Muscle of leg (tissue), 3 donors: ENCODE measurements at regions not wholly inside any gene's neighbourhood (a gene's known extent, or its start where the extent isn't known, plus 50 kb on each side); places are given as distances from the start of the nearest gene placed in this dataset.

Source experiments
- DNase-seq: peaks from one replicate; pipeline ENCODE4 v3.0.0; 2013
- H3K27ac ChIP-seq: one replicate; pipeline ENCODE4 v1.5.1; 2013; ENCODE audit warnings: mild to moderate bottlenecking, low read length, control low read depth
- H3K27me3 ChIP-seq: one replicate; pipeline ENCODE4 v1.6.1; 2013; ENCODE audit warnings: low read length; ENCODE audit not compliant: control insufficient read depth, insufficient read depth
- H3K36me3 ChIP-seq: one replicate; pipeline ENCODE4 v1.6.1; 2013; ENCODE audit warnings: low read length; ENCODE audit not compliant: control insufficient read depth, insufficient read depth
- H3K4me1 ChIP-seq: one replicate; pipeline ENCODE4 v1.6.1; 2013; ENCODE audit warnings: low read length; ENCODE audit not compliant: control insufficient read depth, insufficient read depth
- H3K4me3 ChIP-seq: one replicate; pipeline ENCODE4 v1.5.1; 2013; ENCODE audit warnings: low read length, control low read depth
- H3K9me3 ChIP-seq: replicated peaks from 2 replicates; pipeline ENCODE4 v1.6.1; 2013; ENCODE audit warnings: low read depth, low read length; ENCODE audit not compliant: control insufficient read depth
- WGBS: methylation state at CpG from one replicate; pipeline ENCODE4 v1.1.5; 2013; ENCODE audit warnings: missing lambda C conversion rate; ENCODE audit not compliant: insufficient coverage; 5-methylcytosine and 5-hydroxymethylcytosine counted together

- Histone ChIP-seq H3K27ac (no peak overlapping the region), H3K4me1 (no peaks in the 10 kb centered on the region), H3K9me3 (no peaks in the 10 kb centered on the region), H3K36me3 (no peaks in the 10 kb centered on the region), H3K4me3 (no peak overlapping the region), H3K27me3 (no peaks in the 10 kb centered on the region)
- no CpG with 5 or more reads among the region's 2 CpGs for WGBS
- DNase-seq: no peak
These were observed 225.1 kb upstream of the MPPED2 start for GRCh38 chr11:30811226-30811755.

- no peak for DNase-seq
- Histone ChIP-seq H3K9me3 (no peaks in the 10 kb centered on the region), H3K4me1 (no peaks in the 10 kb centered on the region), H3K4me3 (no peak overlapping the region), H3K36me3 (no peaks in the 10 kb centered on the region), H3K27ac (no peak overlapping the region), H3K27me3 (no peaks in the 10 kb centered on the region)
- no CpG with 5 or more reads among the region's 2 CpGs for WGBS
These were observed 224.0 kb upstream of the MPPED2 start for GRCh38 chr11:30810116-30810515.

GRCh38 chr11:30801357-30801756 lies 215.2 kb upstream of the MPPED2 start:
- Histone ChIP-seq H3K9me3 (no peaks in the 10 kb centered on the region), H3K27ac (no peak overlapping the region), H3K36me3 (no peaks in the 10 kb centered on the region), H3K4me1 (no peaks in the 10 kb centered on the region), H3K4me3 (no peak overlapping the region), H3K27me3 (no peaks in the 10 kb centered on the region)
- no peak for DNase-seq
- WGBS: no CpG with 5 or more reads among the region's 4 CpGs

GRCh38 chr11:30800904-30801303 lies 214.8 kb upstream of the MPPED2 start:
- H3K9me3 ChIP-seq: no peaks in the 10 kb centered on the region
- H3K27me3 ChIP-seq: no peaks in the 10 kb centered on the region
- H3K27ac ChIP-seq: no peak overlapping the region
- DNase-seq: no peak
- H3K4me1 ChIP-seq: no peaks in the 10 kb centered on the region
- no peaks in the 10 kb centered on the region for H3K36me3 ChIP-seq
- no peak overlapping the region for H3K4me3 ChIP-seq

GRCh38 chr11:30798547-30799236 lies 212.5 kb upstream of the MPPED2 start:
- WGBS: 92% methylated on average over 2 of the region's 3 CpGs
- no peak for DNase-seq
- Histone ChIP-seq H3K4me3 (no peak overlapping the region), H3K27ac (no peak overlapping the region), H3K36me3 (no peaks in the 10 kb centered on the region), H3K4me1 (no peaks in the 10 kb centered on the region), H3K27me3 (no peaks in the 10 kb centered on the region), H3K9me3 (no peaks in the 10 kb centered on the region)

- no peak for DNase-seq
- WGBS: 61% methylated on average over 3 of the region's 4 CpGs
- no peaks in the 10 kb centered on the region for H3K9me3 ChIP-seq
These were observed 203.1 kb upstream of the MPPED2 start for GRCh38 chr11:30789270-30789669.

GRCh38 chr11:30788849-30789248 lies 202.7 kb upstream of the MPPED2 start:
- H3K27ac ChIP-seq: no peak overlapping the region
- no peak for DNase-seq
- WGBS: 100% methylated on average over 1 of the region's 2 CpGs
- no peaks in the 10 kb centered on the region for H3K9me3 ChIP-seq
- no peak overlapping the region for H3K4me3 ChIP-seq
- H3K36me3 ChIP-seq: no peaks in the 10 kb centered on the region
- no peaks in the 10 kb centered on the region for H3K4me1 ChIP-seq
- H3K27me3 ChIP-seq: no peaks in the 10 kb centered on the region

More at GRCh38 chr11:30789270-30789669, 203.1 kb upstream of the MPPED2 start:
- H3K27ac ChIP-seq: no peak overlapping the region
- no peak overlapping the region for H3K4me3 ChIP-seq
- no peaks in the 10 kb centered on the region for H3K27me3 ChIP-seq
- H3K4me1 ChIP-seq: no peaks in the 10 kb centered on the region
- H3K36me3 ChIP-seq: no peaks in the 10 kb centered on the region

- Histone ChIP-seq H3K36me3 (no peaks in the 10 kb centered on the region), H3K4me3 (no peak overlapping the region), H3K27ac (no peak overlapping the region), H3K9me3 (no peaks in the 10 kb centered on the region), H3K27me3 (no peaks in the 10 kb centered on the region), H3K4me1 (no peaks in the 10 kb centered on the region)
- peak; percentile 15 for DNase-seq
- WGBS: no CpG with 5 or more reads among the region's 4 CpGs
These were observed 200.3 kb upstream of the MPPED2 start for GRCh38 chr11:30786256-30787110.

GRCh38 chr11:30778596-30778995 lies 192.4 kb upstream of the MPPED2 start:
- no CpG with 5 or more reads among the region's 1 CpG for WGBS
- DNase-seq: no peak
- no peak overlapping the region for H3K27ac ChIP-seq

GRCh38 chr11:30775233-30775522 lies 189.0 kb upstream of the MPPED2 start:
- no peak overlapping the region for H3K27ac ChIP-seq
- H3K9me3 ChIP-seq: no peaks in the 10 kb centered on the region
- whole genome bisulfite sequencing: 45% methylated on average over 1 of the region's 1 CpG

More at GRCh38 chr11:30778596-30778995, 192.4 kb upstream of the MPPED2 start:
- Histone ChIP-seq H3K4me1 (no peaks in the 10 kb centered on the region), H3K4me3 (no peak overlapping the region), H3K9me3 (no peaks in the 10 kb centered on the region), H3K27me3 (no peaks in the 10 kb centered on the region), H3K36me3 (no peaks in the 10 kb centered on the region)

More at GRCh38 chr11:30775233-30775522, 189.0 kb upstream of the MPPED2 start:
- Histone ChIP-seq H3K4me3 (no peak overlapping the region), H3K27me3 (no peaks in the 10 kb centered on the region), H3K36me3 (no peaks in the 10 kb centered on the region), H3K4me1 (no peaks in the 10 kb centered on the region)
- DNase-seq: no peak
